H1 (cell line): ENCODE measurements at regions not wholly inside any gene's neighbourhood (a gene's known extent, or its start where the extent isn't known, plus 50 kb on each side); places are given as distances from the start of the nearest gene placed in this dataset.

Source experiments
- CTCF ChIA-PET: fragments of 300-600 bp; sonication (Branson Sonifier 250); formaldehyde crosslinking; loops from one replicate; lab custom pipeline; 2021; ENCODE audit not compliant: partially characterized antibody; lab: Charles Lee
- POLR2A ChIA-PET: fragments of 300-600 bp; sonication (Branson Sonifier 250); formaldehyde crosslinking; loops from one replicate; lab custom pipeline; 2021; ENCODE audit warnings: inconsistent platforms; ENCODE audit not compliant: partially characterized antibody; lab: Charles Lee
- DNase-seq, 2 experiments: peaks; one replicate each; pipeline versions ENCODE4 v3.0.0 to v3.0.0-alpha.2; 2010 to 2022; ENCODE audit warnings: low spot score in 2 of 2, low read depth in 1 of 2, mixed read lengths in 1 of 2
- FAIRE-seq: peaks from 2 replicates; lab custom pipeline; 2011; peaks lifted over from hg19 to GRCh38; lab: Jason Lieb, UNC
- H2AFZ ChIP-seq: 2 replicates; pipeline ENCODE4 v1.8.1; 2012; ENCODE audit warnings: low read length, inconsistent platforms
- H2AK5ac ChIP-seq: 2 replicates; pipeline ENCODE4 v1.6.1; 2013; ENCODE audit warnings: low read depth, low read length
- H2BK120ac ChIP-seq: replicated peaks from 2 replicates; pipeline ENCODE3; 2013; ENCODE audit warnings: low read depth, low read length, inconsistent platforms
- H2BK12ac ChIP-seq: 2 replicates; pipeline ENCODE4 v1.6.1; 2013; ENCODE audit warnings: low read depth, low read length
- H2BK15ac ChIP-seq: 2 replicates; pipeline ENCODE4 v1.6.1; 2013; ENCODE audit warnings: low read length
- H2BK20ac ChIP-seq: 2 replicates; pipeline ENCODE4 v1.6.1; 2013; ENCODE audit warnings: low read length
- H2BK5ac ChIP-seq: 2 replicates; pipeline ENCODE4 v1.6.1; 2013; ENCODE audit warnings: low read depth, low read length
- H3K14ac ChIP-seq: 2 replicates; pipeline ENCODE4 v1.6.1; 2013; ENCODE audit warnings: inconsistent platforms; ENCODE audit not compliant: insufficient read length
- H3K18ac ChIP-seq: 2 replicates; pipeline ENCODE4 v1.6.1; 2013; ENCODE audit warnings: low read length; ENCODE audit errors: extremely low read depth
- H3K23ac ChIP-seq: 2 replicates; pipeline ENCODE4 v1.6.1; 2013; ENCODE audit warnings: inconsistent platforms; ENCODE audit not compliant: insufficient read length
- H3K23me2 ChIP-seq: 2 replicates; pipeline ENCODE4 v1.6.1; 2013; ENCODE audit warnings: low read depth, low read length
- H3K27ac ChIP-seq: 2 replicates; pipeline ENCODE4 v1.6.1; 2011; ENCODE audit warnings: low read depth, low read length, inconsistent platforms
- H3K27me3 ChIP-seq, 4 experiments: replicated peaks in 1 of 4; 1 replicate in 1 of 4; 2 replicates in 3 of 4; pipeline versions ENCODE4 v1.6.1 to v1.8.1; 2011 to 2013; ENCODE audit warnings: low read length in 3 of 4, mild to moderate bottlenecking in 3 of 4, inconsistent platforms in 2 of 4, mixed read lengths in 2 of 4, moderate library complexity in 1 of 4; ENCODE audit not compliant: control insufficient read depth in 3 of 4, insufficient read depth in 3 of 4; ENCODE audit errors: extremely low read depth in 1 of 4
- H3K36me3 ChIP-seq, 4 experiments: 2 replicates each; pipeline versions ENCODE4 v1.6.1 to v1.8.1; 2011 to 2013; ENCODE audit warnings: mild to moderate bottlenecking in 4 of 4, low read length in 3 of 4, moderate library complexity in 2 of 4, control low read depth in 1 of 4, inconsistent platforms in 1 of 4; ENCODE audit not compliant: insufficient read depth in 4 of 4, control insufficient read depth in 2 of 4
- H3K4ac ChIP-seq: replicated peaks from 2 replicates; pipeline ENCODE3; 2013; ENCODE audit warnings: low read length, low read depth, mixed read lengths, inconsistent platforms; ENCODE audit not compliant: insufficient read length
- H3K4me1 ChIP-seq, 4 experiments: replicated peaks in 1 of 4; 1 replicate in 1 of 4; 2 replicates in 3 of 4; pipeline versions ENCODE4 v1.6.1 to v1.8.1; 2011 to 2013; ENCODE audit warnings: low read length in 3 of 4, inconsistent platforms in 2 of 4, mixed read lengths in 1 of 4; ENCODE audit not compliant: insufficient read depth in 4 of 4, control insufficient read depth in 3 of 4
- H3K4me2 ChIP-seq, 2 experiments: 2 replicates each; pipeline versions ENCODE4 v1.6.1 to v1.8.1; 2011 to 2013; ENCODE audit warnings: low read depth in 2 of 2, low read length in 2 of 2, control low read depth in 1 of 2, inconsistent platforms in 1 of 2, mild to moderate bottlenecking in 1 of 2; ENCODE audit not compliant: insufficient read depth in 1 of 2
- H3K4me3 ChIP-seq, 4 experiments: fragments of 200-600, 300-600 bp in 1 of 4; sonication (generic), shearing (Covaris generic), sonication (Bioruptor Twin) in 1 of 4; 2 replicates each; pipeline versions ENCODE4 v1.5.1 to v1.8.1; 2011 to 2016; ENCODE audit warnings: low read length in 4 of 4, low read depth in 3 of 4, control low read depth in 2 of 4, inconsistent platforms in 2 of 4, mild to moderate bottlenecking in 2 of 4, mixed read lengths in 1 of 4, moderate library complexity in 1 of 4; ENCODE audit not compliant: insufficient read depth in 2 of 4; ENCODE audit errors: extremely low read depth in 1 of 4
- H3K56ac ChIP-seq: replicated peaks from 2 replicates; pipeline ENCODE3; 2013; ENCODE audit warnings: low read depth, mild to moderate bottlenecking, mixed read lengths, low read length, inconsistent platforms; ENCODE audit not compliant: insufficient read length
- H3K79me1 ChIP-seq: 2 replicates; pipeline ENCODE4 v1.6.1; 2013; ENCODE audit warnings: low read depth, low read length, control low read depth
- H3K79me2 ChIP-seq, 2 experiments: 2 replicates each; pipeline versions ENCODE4 v1.6.1 to v1.8.1; 2012 to 2013; ENCODE audit warnings: low read length in 2 of 2, mild to moderate bottlenecking in 2 of 2, inconsistent platforms in 1 of 2; ENCODE audit not compliant: insufficient read depth in 2 of 2, control insufficient read depth in 1 of 2
- H3K9ac ChIP-seq, 4 experiments: replicated peaks in 1 of 4; 1 replicate in 1 of 4; 2 replicates in 3 of 4; pipeline versions ENCODE4 v1.6.1 to v1.8.1; 2011 to 2013; ENCODE audit warnings: low read depth in 3 of 4, low read length in 3 of 4, control low read depth in 2 of 4, mild to moderate bottlenecking in 2 of 4, moderate library complexity in 2 of 4, inconsistent platforms in 1 of 4; ENCODE audit errors: extremely low read depth in 1 of 4
- H3K9me3 ChIP-seq, 2 experiments: 2 replicates each; pipeline versions ENCODE4 v1.6.1 to v1.8.1; 2012 to 2013; ENCODE audit warnings: mild to moderate bottlenecking in 2 of 2, moderate library complexity in 2 of 2, control low read depth in 1 of 2, inconsistent platforms in 1 of 2, low read depth in 1 of 2, low read length in 1 of 2, mixed read lengths in 1 of 2; ENCODE audit not compliant: insufficient read depth in 2 of 2
- H4K20me1 ChIP-seq, 2 experiments: replicated peaks in 1 of 2; 2 replicates each; pipeline versions ENCODE3 to v1.8.1; 2011 to 2013; ENCODE audit warnings: inconsistent platforms in 2 of 2, low read length in 2 of 2, mild to moderate bottlenecking in 1 of 2; ENCODE audit not compliant: insufficient read depth in 2 of 2, control insufficient read depth in 1 of 2
- H4K5ac ChIP-seq: 2 replicates; pipeline ENCODE4 v1.6.1; 2013; ENCODE audit warnings: low read length, low read depth, mixed read lengths, inconsistent platforms; ENCODE audit not compliant: insufficient read length
- H4K8ac ChIP-seq: 2 replicates; pipeline ENCODE4 v1.8.0; 2013; ENCODE audit warnings: mild to moderate bottlenecking, moderate library complexity, low read length, inconsistent platforms; ENCODE audit not compliant: insufficient read depth; ENCODE audit errors: extremely low read depth
- H4K91ac ChIP-seq: replicated peaks from 2 replicates; pipeline ENCODE3; 2013; ENCODE audit warnings: low read length, mixed read lengths, inconsistent platforms; ENCODE audit not compliant: insufficient read length
- BCL11A ChIP-seq, 2 experiments: IDR thresholded peaks; one replicate each; pipeline ENCODE4 v1.6.1; 2011; ENCODE audit warnings: low read depth in 2 of 2, low read length in 2 of 2, mild to moderate bottlenecking in 2 of 2
- CBX8 ChIP-seq: fragments of 300-800, 300-1000 bp; sonication (generic); IDR thresholded peaks from 2 replicates; pipeline ENCODE4 v1.7.1; 2016; ENCODE audit warnings: low read depth, low read length, borderline replicate concordance
- CEBPB ChIP-seq: IDR thresholded peaks from 2 replicates; pipeline ENCODE4 v1.6.1; 2012; ENCODE audit warnings: low read depth, low read length
- KDM1A ChIP-seq: fragments of 200-600, 300-600 bp; sonication (generic); IDR thresholded peaks from 2 replicates; pipeline ENCODE4 v1.7.1; 2016; ENCODE audit warnings: mild to moderate bottlenecking, low read length, borderline replicate concordance
- NRF1 ChIP-seq: IDR thresholded peaks from 2 replicates; pipeline ENCODE4 v1.6.1; 2011; ENCODE audit warnings: mild to moderate bottlenecking, low read depth, low read length, improper control_type of control experiment
- PHF8 ChIP-seq: fragments of 200-600 bp; sonication (generic); conservative IDR thresholded peaks from 2 replicates; pipeline ENCODE4 v1.7.1; 2012; ENCODE audit warnings: low read depth, mild to moderate bottlenecking, inconsistent platforms, low read length, moderate library complexity
- RNF2 ChIP-seq: fragments of 200-900, 300-1000 bp; sonication (generic); IDR thresholded peaks from 2 replicates; pipeline ENCODE4 v1.7.1; 2016; ENCODE audit warnings: borderline replicate concordance, low read depth, mild to moderate bottlenecking, antibody characterized with exemption, low read length; ENCODE audit not compliant: poor library complexity, severe bottlenecking; ENCODE audit errors: missing control alignments
- SIRT6 ChIP-seq: IDR thresholded peaks from one replicate; pipeline ENCODE4 v1.7.1; 2012; ENCODE audit warnings: low read length, inconsistent platforms
- SP1 ChIP-seq: IDR thresholded peaks from 2 replicates; pipeline ENCODE4 v1.6.1; 2011; ENCODE audit warnings: low read depth, low read length
- SP2 ChIP-seq: IDR thresholded peaks from 2 replicates; pipeline ENCODE4 v1.6.1; 2012; ENCODE audit warnings: mild to moderate bottlenecking, low read length, inconsistent platforms
- TEAD4 ChIP-seq: IDR thresholded peaks from 2 replicates; pipeline ENCODE4 v1.6.1; 2012; ENCODE audit warnings: low read depth, low read length, inconsistent platforms, mixed read lengths
- ZNF274 ChIP-seq: IDR thresholded peaks from 2 replicates; pipeline ENCODE4 v1.7.0; 2012; ENCODE audit warnings: low read length, borderline replicate concordance; ENCODE audit errors: extremely low read depth
- WGBS, 2 experiments: shearing (Covaris generic) in 1 of 2; methylation state at CpG; one replicate each; pipeline versions ENCODE4 v1.1.6 to v1.1.7; 2013 to 2015; ENCODE audit warnings: low lambda C conversion rate in 2 of 2, mixed read lengths in 2 of 2, inconsistent platforms in 1 of 2, low coverage in 1 of 2, missing lambda C conversion rate in 1 of 2; ENCODE audit not compliant: insufficient replicate concordance in 2 of 2, insufficient coverage in 1 of 2, insufficient read length in 1 of 2; ENCODE audit errors: extremely low coverage in 1 of 2, missing lambda C conversion rate in 1 of 2; 5-methylcytosine and 5-hydroxymethylcytosine counted together

- Histone ChIP-seq H3K4me2 (no peak overlapping the region), H3K9ac (no peak overlapping the region), H2BK5ac (no peak overlapping the region), H2AK5ac (no peak overlapping the region), H4K20me1 (no peaks in the 10 kb centered on the region), H3K4ac (no peak overlapping the region), H4K8ac (no peak overlapping the region), H2BK15ac (no peak overlapping the region), H3K23me2 (no peaks in the 10 kb centered on the region), H3K79me2 (no peaks in the 10 kb centered on the region), H4K91ac (no peak overlapping the region), H3K27me3 (no peaks in the 10 kb centered on the region), H2BK120ac (no peak overlapping the region), H2BK20ac (no peak overlapping the region), H2AFZ (no peak overlapping the region; the same call in 1 of the 2 replicates), H3K79me1 (no peaks in the 10 kb centered on the region), H2BK12ac (no peak overlapping the region), H3K14ac (no peak overlapping the region), H3K18ac (no peak overlapping the region), H3K27ac (no peak overlapping the region), H3K4me1 (no peaks in the 10 kb centered on the region), H3K56ac (no peak overlapping the region), H3K4me3 (no peak overlapping the region), H3K36me3 (no peaks in the 10 kb centered on the region), H3K9me3 (no peaks in the 10 kb centered on the region), H3K23ac (no peak overlapping the region), H4K5ac (no peak overlapping the region)
- WGBS, 2 experiments, result 79% methylated on average over 3 of the region's 3 CpGs; no CpG with 5 or more reads in 1 of the 2 experiments
- FAIRE-seq (no peak), DNase-seq (no peak)
- no peak for TF ChIP-seq CBX8
- no peak for TF ChIP-seq SP2
- no peak for TF ChIP-seq SIRT6
- TF ChIP-seq PHF8, result no peak
- TF ChIP-seq BCL11A (IDR thresholded peaks at IDR 0.05; ENCODE audit: low read depth in 2 of 2, low read length in 2 of 2), result no peak
- TF ChIP-seq CEBPB, result no peak
- no peak for TF ChIP-seq NRF1
- no peak for TF ChIP-seq TEAD4
- no peak for TF ChIP-seq SP1
- TF ChIP-seq KDM1A, result no peak
- TF ChIP-seq RNF2, result no peak
- no peak for TF ChIP-seq ZNF274
- ChIA-PET CTCF (interaction anchor here (7.1 kb wide), 1 partner anchor 112 kb away, joined by 96 read pairs; no protein-coding TSS in a partner anchor), POLR2A (no interaction called here)
These were observed 332.3 kb downstream of the ETAA1 start for GRCh38 chr2:67729474-67729873.
